GM19372 (cell line): ENCODE measurements at regions not wholly inside any gene's neighbourhood (a gene's known extent, or its start where the extent isn't known, plus 50 kb on each side); places are given as distances from the start of the nearest gene placed in this dataset.

Experiments used
- ATAC-seq: cut with Tn5 transposase; IDR thresholded peaks from one replicate; pipeline ENCODE4 v1.9.1; 2021; ENCODE audit warnings: mild to moderate bottlenecking, low read depth, moderate library complexity; ENCODE audit not compliant: unreplicated experiment

- no peak for ATAC-seq
These were observed 52.6 kb upstream of the CDH8 start for GRCh38 chr16:62088731-62089410.
